Ishikawa (cell line): ENCODE measurements at regions not wholly inside any gene's neighbourhood (a gene's known extent, or its start where the extent isn't known, plus 50 kb on each side); places are given as distances from the start of the nearest gene placed in this dataset.

ENCODE experiments used
- CEBPB ChIP-seq: IDR thresholded peaks from 2 replicates; pipeline ENCODE4 v1.6.1; 2012
- CREB1 ChIP-seq: IDR thresholded peaks from 2 replicates; pipeline ENCODE4 v1.6.1; 2012; ENCODE audit warnings: low read depth
- EGR1 ChIP-seq: IDR thresholded peaks from 2 replicates; pipeline ENCODE4 v1.6.1; 2012
- EP300 ChIP-seq: IDR thresholded peaks from 2 replicates; pipeline ENCODE4 v1.6.1; 2012; ENCODE audit warnings: borderline replicate concordance
- FOXM1 ChIP-seq: IDR thresholded peaks from 2 replicates; pipeline ENCODE4 v1.6.1; 2012; ENCODE audit warnings: low read depth, borderline replicate concordance
- MAX ChIP-seq: IDR thresholded peaks from 2 replicates; pipeline ENCODE4 v1.6.1; 2012
- NFIC ChIP-seq: IDR thresholded peaks from 2 replicates; pipeline ENCODE4 v1.6.1; 2012
- RAD21 ChIP-seq: IDR thresholded peaks from 2 replicates; pipeline ENCODE4 v1.6.1; 2012; ENCODE audit warnings: low read depth
- REST ChIP-seq: IDR thresholded peaks from 2 replicates; pipeline ENCODE4 v1.6.1; 2012; ENCODE audit warnings: low read depth, mild to moderate bottlenecking
- TAF1 ChIP-seq: IDR thresholded peaks from 2 replicates; pipeline ENCODE4 v1.6.1; 2012; ENCODE audit warnings: low read depth, mild to moderate bottlenecking
- TCF12 ChIP-seq: IDR thresholded peaks from 2 replicates; pipeline ENCODE4 v1.6.1; 2012; ENCODE audit warnings: low read depth
- TEAD4 ChIP-seq: IDR thresholded peaks from 2 replicates; pipeline ENCODE4 v1.6.1; 2012
- USF1 ChIP-seq: IDR thresholded peaks from 2 replicates; pipeline ENCODE4 v1.6.1; 2012
- YY1 ChIP-seq: IDR thresholded peaks from 2 replicates; pipeline ENCODE4 v1.6.1; 2012; ENCODE audit warnings: low read depth
- ZBTB7A ChIP-seq: IDR thresholded peaks from 2 replicates; pipeline ENCODE4 v1.6.1; 2012; ENCODE audit warnings: low read depth

GRCh38 chr3:159751146-159751545 is 237.5 kb upstream of the IL12A start:
- TF ChIP-seq CREB1 (no peak), TEAD4 (no peak), USF1 (no peak), EGR1 (no peak), CEBPB (no peak), RAD21 (no peak), NFIC (no peak), MAX (no peak), TCF12 (no peak), YY1 (no peak), REST (no peak)

- TF ChIP-seq YY1 (no peak), TEAD4 (no peak), EGR1 (no peak), NFIC (no peak), MAX (no peak), ZBTB7A (no peak), CEBPB (no peak)
These were observed 236.9 kb upstream of the IL12A start for GRCh38 chr3:159751752-159752151.

- TF ChIP-seq ZBTB7A (no peak), FOXM1 (no peak), REST (no peak), EGR1 (no peak), CREB1 (no peak), CEBPB (no peak), NFIC (no peak), EP300 (no peak), YY1 (no peak), TCF12 (no peak), TEAD4 (no peak), TAF1 (no peak), USF1 (no peak)
These were observed 231.1 kb upstream of the IL12A start for GRCh38 chr3:159757341-159758060.

- TF ChIP-seq FOXM1 (no peak), REST (no peak), ZBTB7A (no peak), TCF12 (no peak), RAD21 (no peak), NFIC (no peak), USF1 (no peak), TAF1 (no peak), TEAD4 (no peak), CEBPB (no peak), EGR1 (no peak), YY1 (no peak), EP300 (no peak), MAX (no peak), CREB1 (no peak)
These were observed 228.6 kb upstream of the IL12A start for GRCh38 chr3:159760046-159760445.
